ENCODE measurements at regions not wholly inside any gene's neighbourhood (a gene's known extent, or its start where the extent isn't known, plus 50 kb on each side); places are given as distances from the start of the nearest gene placed in this dataset.
"Not testable (repeated sequence)": the region's sequence is repeated elsewhere in the genome, so short reads cannot be mapped to it uniquely, and the experiment has no call there.

DNA sequence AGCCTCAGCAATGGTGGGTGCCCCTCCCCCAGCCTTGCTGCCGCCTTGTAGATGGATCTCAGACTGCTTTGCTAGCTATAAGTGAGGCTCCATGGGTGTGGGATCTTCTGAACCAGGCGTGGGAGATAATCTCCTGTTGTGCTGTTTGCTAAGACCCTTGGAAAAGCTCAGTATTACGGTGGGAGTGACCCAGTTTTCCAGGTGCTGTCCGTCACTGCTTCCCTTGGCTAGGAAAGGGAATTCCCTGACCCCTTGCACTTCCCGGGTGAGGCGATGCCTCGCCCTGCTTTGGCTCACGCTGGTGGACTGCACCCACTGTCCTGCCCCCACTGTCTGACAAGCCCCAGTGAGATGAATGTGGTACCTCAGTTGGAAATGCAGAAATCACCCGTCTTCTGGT lies 411.2 kb downstream of the RAB38 start:
- not testable (repeated sequence) for DNase-seq (ENCODE audit: low spot score)

DNA sequence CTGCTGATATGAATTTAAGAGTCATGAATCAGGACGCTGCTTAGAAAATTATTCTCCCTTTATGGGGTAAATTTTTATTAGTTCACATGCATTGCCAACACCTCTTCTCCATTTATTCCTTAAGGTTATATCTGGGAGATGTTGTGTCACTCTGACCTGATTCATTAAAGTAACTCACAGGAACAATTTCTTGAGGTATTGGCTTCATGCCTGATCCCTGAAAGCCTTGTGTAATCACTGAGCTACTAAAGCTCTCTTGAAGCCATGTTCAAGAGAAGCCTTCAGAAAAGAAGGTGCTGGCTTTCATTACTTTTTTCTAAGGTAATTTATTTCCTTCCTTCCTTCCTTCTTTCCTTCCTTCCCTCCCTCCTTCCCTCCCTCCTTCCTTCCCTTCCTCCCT lies 420.6 kb downstream of the RAB38 start:
- DNase-seq (ENCODE audit: low spot score) = no peak

DNA sequence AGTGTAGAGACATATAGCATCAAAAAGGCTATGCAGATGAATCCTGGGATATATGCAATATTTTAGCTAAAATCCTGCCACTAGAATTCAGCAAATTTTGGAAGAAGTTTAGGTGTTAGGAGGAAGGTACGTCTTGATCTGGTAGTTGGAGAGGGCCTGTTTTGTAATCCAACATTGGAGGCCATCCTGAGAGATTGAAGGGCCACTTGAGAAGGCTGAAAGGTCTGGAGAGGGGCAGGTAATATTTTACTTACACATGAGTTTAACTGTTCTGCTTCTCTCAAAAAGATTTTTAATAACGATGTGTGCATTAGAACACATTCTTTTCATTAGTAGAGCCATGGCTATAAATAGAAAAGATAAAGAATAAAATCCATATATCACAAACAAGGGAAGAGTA lies 422.1 kb downstream of the RAB38 start:
- DNase-seq (ENCODE audit: low spot score) = no peak

DNA sequence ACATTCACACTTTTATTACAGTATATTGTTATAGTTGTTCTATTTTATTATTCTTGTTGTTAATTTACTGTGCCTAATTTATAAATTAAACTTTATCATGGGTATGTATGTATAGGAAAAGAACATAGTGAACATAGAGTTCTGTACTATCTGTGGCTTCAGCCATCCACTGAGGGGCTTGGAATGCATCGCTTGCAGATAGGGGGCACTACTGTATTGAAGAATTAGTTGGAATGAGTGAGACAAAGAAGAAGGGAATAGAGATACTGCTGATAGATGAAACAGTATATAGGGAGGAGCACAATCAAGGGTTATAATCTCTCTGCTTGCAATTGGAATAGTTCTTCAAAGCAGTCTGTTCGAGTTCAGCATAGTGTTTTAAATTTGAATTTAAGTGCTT lies 432.2 kb downstream of the RAB38 start:
- peak; percentile 13 for DNase-seq (ENCODE audit: low spot score)

DNA sequence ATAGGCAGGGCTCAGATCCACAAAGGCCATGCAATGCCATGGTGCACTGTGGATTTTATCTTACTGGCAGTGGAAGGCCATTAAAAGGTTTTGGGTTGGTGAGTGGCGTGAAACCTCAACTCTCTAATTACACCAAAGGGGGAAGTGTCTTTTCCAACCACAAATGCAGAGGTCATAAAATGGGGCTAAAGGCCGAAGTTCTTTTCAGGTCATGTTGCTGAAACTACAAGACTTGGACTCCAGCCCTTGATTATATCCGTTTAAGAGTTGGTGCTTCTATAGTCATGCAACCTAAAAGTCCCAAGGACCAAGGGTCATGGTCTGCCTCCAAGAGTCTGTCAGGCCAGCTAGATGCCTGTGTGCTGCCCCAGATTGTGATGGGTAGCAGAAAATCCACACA lies 434.3 kb downstream of the RAB38 start:
- DNase-seq (ENCODE audit: low spot score) = no peak

DNA sequence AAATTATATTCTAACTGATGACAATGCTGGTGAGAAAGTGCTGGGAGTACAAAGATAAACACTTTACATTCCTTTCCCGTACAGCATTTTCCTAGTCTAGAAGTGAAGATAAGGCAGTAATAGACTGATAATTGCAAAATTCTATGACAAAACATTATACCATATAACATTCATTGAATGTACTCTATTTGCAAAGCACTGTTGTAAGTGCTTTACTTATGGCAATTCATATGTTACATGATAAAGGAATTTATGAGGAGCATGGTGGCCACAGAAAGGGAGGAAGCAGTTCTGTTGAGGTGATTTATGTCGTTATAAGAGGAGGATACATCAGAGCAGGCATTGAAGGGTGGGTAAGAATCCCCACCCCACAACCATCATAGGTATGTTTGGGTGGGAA lies 434.8 kb downstream of the RAB38 start:
- no peak for DNase-seq (ENCODE audit: low spot score)

DNA sequence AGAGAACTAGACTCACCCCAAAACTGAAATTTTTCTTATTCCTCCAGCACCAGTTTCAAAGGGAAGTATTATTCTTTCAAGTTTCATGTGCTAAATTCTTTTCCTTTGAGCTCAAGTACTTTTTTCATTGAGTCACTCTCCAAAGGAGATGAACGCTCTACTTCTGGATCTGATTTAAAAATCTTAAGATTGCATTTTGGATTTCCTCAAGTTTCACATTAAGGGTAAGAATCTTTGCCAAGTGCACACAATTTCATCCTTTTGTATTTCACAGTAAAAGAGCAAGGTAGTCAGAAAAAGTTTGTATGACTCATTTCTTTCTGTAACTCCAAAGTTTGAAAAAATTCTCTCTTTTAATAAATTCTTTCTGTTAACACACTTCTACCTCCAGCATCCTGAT lies 435.5 kb downstream of the RAB38 start:
- no peak for DNase-seq (ENCODE audit: low spot score)

DNA sequence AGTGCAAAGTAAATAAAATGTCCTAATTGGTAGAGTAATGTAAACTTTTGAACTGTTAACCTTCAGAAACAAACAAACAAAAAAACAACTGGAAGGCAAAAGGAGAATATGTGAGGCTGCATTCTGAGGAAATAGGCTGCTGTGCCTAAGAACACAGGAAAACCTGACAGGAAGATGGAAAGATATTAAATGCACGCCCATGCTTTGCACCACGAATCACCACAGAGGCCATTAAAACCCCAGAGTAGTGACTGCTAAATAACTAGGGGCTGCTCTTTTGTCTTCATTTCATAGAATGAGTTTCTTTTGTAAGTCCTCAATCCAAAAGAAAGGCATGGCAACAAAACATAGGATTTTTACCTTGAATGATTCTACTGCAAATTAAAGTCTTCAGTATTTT lies 436.0 kb downstream of the RAB38 start:
- DNase-seq (ENCODE audit: low spot score) = no peak

DNA sequence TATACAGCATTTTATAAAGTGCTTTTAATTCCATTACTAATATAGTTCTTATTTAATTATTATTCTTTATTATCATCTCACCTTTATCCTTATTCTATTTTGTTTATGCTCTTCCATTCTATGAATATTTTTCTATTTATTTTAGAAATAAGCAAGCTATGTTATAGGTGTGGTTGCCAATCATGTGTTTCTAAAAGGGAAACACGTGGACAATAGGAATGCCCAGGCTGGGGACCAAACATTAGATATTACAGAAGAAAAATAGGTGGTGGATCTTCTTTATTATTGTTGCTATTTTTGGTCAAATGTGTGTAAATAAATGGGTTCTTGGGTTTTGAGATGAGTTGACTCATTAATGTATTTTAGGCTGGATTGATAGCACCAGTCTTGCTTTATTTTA lies 438.3 kb downstream of the RAB38 start:
- DNase-seq (ENCODE audit: low spot score) = no peak

DNA sequence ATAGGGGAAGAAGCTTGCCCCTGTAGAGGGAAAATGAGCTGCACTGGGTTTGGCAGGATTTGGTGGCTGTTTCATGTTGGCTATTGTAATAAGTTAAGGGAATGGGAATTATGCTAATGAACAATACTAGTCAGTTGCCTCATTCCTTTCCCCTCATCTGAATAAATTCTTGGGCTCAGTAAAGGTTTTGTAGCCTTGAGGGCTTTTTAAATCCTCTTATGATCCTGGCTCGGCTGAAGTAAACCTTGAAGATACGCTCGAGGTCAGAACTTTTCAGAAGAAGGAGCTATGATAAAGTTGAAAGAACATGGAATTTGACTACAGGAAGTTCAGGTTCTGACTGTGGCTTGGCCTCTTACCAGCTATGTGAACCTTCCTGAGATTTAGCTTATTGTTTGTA lies 448.7 kb downstream of the RAB38 start:
- no peak for DNase-seq (ENCODE audit: low spot score)

DNA sequence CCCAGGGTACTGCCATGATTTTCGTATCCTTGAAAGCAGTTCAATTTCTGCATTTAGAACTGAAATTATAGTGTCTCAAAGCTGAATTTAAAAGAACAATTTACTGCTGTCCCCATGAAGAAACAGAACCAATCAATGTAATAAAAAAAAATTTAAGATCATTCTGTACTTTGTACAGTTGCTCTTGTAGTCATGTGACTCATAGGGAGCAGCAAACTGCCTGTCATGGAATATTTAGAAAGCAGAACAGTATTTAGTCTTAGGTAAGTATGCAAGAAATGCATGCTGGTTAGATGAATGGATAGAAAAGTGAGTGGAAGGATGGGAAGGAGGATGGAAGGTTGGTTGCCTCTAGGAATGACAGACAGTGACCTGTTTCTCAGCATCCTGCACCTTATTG lies 450.9 kb downstream of the RAB38 start:
- DNase-seq (ENCODE audit: low spot score) = no peak

DNA sequence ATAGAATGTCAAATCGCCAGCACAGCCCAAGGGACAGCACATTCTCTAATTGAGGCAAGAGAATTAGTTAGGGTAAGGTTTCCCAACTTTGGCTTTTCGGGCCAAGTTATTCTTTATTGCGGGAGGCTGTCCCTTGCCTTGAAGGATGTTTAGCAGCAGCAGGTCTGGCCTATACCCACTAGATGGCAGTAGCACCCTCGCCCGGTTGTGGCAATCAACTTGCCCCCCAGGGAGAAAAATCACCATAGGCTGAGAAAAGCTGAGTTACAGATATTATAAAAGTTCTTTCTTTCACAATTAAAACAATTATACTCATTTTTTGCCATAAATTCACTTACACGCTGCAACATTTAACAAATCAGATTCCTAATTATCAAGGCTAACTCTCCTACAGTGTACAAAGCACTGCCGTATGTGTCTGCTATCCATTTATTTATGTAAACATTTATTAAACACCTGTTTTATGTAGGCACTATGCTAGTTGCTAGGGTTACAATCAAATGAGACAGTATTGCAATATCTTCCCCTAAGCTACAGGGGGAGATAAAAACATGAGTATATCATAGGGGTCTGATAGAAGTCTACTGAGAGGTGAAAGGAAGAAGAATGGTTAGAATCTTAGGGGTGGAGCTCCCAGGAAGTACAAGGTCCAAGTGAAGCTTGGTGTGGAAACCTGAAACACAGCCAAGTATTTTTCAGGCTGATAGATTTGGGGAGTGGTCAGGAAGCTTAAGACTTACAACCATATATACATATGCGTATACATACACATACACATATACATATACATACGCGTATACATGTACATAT lies 452.3 kb downstream of the RAB38 start:
- DNase-seq (ENCODE audit: low spot score) = peak; percentile 53

DNA sequence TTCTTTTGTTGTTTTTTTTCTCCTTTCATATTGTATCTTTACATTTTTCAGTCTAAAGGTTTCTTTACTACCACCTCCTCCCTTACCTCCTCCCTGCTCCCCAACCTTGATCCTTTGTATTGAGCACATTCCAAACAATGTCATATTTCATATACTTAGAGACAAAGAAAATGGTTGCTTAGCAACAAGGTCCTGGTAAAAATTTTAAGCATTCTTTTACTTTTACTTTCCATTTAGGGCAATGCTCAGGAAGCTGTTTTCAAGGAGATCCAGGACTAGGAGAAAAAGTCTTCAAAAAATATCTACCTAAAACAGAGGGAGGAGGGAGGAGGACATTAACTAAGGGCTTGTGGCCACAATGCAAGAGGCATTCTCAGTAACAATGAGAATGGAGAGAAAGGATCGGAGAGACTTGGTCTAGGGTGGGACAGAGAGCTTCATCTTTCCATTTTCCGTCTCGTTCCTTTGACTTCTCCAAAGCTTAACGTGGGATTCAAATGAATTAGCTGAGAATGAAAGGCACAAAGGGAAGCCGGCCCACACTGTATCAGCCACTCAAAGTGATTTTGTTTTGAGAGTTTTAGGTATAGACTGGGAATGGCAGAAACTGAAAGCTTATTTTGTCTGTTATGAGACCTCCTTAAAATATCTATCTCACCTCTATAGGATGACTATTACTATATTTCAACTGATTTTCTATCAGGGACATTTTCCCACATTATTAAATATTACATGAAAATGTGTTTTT lies 455.7 kb downstream of the RAB38 start:
- DNase-seq (ENCODE audit: low spot score) = no peak

DNA sequence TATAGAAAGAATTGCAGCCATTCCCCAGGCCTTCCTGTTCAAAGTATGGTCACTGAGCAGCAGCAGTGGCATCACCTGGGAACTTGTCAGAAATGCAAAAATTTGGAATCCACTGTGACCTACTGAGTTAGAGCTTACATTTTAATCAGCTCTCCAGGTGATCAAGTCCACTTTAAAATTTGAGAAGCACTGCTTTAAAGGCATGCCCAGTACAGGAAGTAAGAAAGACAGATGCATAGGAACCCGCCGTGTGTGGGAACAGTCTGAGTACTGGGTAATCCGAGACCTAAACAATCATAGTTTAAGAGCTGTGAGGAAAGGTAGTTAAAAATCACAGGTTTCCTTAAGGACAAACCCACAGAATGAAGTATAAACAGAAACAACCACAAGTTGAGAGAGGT lies 462.4 kb downstream of the RAB38 start:
- DNase-seq (ENCODE audit: low spot score) = no peak

DNA sequence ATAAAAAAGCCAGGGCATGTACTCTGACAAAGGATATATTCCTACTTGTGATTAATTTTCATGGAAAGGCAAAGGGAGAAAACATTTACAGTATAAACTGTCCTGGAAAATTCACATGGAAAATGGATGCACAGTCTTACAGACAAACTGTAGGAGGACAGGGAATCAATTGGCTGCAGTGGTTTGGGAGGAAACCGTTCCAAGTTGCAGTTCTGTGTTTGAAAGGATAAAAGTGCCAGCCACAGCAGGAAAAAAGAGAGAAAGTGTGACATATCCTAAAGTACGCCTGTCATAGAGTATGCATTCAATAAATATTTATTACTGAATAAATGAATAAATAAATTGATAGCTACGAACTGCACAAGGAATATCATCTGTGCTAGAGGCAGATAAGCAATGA lies 462.9 kb downstream of the RAB38 start:
- DNase-seq (ENCODE audit: low spot score) = no peak

DNA sequence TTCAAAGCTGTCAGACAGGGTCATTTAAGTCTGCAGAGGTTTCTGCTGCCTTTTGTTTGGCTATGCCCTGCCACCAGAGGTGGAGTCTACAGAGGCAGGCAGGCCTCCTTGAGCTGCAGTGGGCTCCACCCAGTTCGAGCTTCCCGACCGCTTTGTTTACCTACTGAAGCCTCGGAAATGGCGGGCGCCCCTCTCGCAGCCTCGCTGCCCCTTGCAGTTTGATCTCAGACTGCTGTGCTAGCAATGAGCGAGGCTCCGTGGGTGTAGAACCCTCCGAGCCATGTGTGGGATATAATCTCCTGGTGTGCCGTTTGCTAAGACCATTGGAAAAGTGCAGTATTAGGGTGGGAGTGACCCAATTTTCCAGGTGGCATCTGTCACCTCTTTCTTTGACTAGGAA lies 471.7 kb downstream of the RAB38 start:
- DNase-seq (ENCODE audit: low spot score) = not testable (repeated sequence)

DNA sequence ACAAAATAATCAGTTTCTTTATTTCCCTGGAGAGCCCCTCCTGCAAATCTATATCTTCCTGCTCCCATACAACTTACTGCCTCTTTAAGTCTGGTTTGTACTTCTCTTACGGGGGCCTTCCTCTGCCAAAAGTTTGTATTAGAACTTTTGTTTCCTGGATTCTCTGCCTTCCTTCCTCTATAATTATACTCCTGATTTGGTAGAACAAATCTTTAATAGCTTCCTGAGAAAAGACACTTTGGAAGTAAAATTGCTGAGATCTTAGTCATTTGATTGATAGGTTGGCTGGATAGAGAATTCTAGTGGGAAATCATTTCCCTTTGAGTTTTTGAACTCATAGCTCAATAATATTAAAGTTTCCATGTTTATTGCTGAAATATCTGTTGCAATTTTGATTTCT lies 499.2 kb downstream of the RAB38 start:
- DNase-seq (ENCODE audit: low spot score) = no peak

DNA sequence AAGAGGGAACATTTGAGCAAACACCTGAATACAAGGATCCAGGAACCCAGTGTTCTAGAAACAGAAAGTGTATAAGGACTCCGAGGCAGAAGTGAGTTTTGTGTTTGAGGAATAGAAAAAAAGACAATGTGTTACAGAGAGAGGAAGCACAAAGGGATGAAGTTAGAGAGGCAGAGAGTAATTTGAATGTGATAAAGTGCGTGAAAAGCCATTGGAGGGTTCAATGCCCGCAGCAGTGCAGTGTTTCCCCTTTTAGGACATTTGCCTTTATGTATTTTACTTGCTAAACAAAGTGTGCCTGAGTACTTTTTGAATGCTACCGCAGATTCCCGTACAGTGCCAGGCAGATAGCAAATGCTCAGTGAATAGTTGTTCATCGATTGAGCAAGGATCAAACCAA lies 508.5 kb downstream of the RAB38 start:
- DNase-seq (ENCODE audit: low spot score) = no peak

DNA sequence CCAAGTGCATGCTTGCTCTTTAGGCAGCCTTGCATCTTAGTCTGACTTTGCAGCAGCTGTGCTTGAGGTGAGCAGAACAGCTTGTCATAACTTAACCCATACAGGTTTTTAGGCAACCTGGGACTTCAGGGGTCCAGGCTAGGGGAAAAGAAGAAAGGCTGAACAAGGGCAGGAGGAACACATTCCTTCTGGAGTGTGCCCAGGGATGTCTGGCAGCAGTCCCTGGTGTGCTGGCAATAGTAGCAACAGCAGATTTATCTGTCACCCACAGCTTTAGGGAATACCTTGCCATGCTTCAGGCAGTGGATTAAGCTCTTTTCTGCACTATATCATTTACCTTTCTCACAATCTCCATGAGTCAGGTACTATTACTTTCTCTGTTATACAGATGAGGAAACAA lies 513.0 kb downstream of the RAB38 start:
- DNase-seq (ENCODE audit: low spot score) = no peak

DNA sequence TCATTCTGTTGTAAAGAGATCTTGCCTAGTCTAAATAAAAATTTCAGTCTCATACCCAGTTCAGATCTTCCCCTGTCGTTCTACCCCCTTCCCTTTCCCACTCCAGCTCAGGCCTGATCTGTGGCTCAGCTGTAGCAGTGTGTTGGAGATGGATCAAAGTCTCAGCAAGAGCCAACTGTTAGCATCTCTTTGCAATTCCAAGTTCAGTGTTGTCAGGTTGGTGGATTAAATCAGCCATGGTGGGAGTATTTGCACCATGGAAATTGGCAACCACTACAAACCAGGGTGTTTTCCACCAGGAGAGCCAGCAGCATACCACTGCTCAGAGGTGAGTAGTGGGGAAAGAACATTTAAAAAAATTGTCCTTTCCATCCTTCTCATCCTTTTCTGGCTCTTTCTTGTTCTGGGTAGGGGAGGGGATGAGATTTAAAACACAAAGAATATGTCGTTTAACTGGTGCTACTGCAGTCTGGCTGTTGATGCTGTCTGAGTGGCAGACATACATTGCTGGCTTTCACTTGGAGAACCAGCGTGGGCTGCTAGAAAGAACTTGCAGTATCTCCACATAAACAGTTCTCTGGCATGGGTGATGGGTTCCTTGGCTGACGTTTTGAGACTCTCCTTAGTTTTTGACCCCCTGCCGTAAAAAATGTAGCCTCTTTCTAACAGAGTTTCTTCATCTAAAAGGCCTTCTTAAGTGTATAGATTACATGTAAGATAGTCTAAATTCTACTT lies 514.1 kb downstream of the RAB38 start:
- no peak for DNase-seq (ENCODE audit: low spot score)

DNA sequence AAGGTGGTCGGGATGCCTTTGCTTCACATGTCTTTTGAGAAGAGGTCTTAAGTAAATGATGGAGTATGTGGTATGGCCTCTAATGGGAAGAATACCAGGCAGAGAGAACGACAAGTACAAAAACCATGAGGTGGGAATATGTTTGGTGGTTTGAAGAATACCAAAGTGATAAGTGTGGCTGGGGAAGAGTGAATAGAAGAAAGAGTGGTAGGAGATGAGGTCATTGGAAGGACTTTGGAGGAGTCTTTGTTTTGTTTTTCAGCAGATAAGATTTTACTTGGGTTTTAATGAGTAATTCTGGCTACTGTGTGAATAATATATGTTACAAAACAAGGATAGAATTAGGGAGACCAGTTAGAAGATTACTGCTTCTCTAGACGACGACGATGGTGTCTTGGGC lies 515.4 kb downstream of the RAB38 start:
- DNase-seq (ENCODE audit: low spot score) = no peak

DNA sequence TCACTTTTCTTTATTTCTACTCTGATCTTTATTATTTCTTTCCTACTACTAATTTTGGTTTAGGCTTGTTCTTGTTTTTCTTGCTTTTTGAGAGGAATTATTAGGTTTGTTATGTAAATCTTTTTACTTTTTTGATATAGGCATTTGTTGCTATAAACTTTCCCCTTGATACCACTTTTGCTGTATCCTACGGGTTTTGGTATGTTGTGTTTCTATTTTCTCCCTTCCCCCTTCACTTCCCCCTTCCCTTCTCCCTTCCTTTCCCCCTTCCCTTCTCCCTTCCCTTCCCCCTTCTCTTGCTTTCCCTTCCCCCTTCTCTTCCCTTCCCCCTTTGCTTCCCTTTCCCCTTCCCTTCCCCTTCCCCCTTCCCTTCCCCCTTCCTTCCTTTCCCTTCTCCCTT lies 529.6 kb downstream of the RAB38 start:
- DNase-seq (ENCODE audit: low spot score) = no peak

DNA sequence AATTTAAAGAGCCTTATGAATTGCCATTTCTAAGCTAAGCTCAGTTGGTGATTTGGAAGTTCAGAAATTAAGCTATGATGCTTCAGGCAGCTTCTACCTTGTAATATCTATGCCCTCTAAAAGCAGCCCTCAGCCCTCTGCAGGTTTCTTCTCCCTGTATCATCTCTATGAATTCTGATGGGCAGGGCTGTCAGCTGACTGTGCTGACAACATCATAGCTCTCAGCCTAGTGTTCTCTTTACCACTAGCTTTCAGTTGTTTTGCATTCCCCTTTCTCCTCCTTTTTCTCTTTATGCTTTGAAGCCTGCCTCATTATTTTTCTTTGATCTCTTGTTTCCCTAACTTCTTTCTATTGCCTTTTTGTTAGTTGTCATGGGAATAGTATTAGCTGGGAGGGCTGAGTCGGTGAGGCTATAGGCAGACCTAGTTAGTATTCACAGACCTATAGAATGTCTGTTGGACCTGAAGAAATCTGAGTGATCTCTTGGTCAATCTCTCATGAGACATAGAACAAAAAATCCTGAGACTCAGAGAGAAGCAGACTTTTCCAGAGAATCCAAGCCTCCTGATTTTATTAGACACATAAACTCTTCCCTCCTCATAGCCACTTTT lies 535.4 kb downstream of the RAB38 start:
- no peak for DNase-seq (ENCODE audit: low spot score)
